IMR-90 (cell line): ENCODE measurements at regions not wholly inside any gene's neighbourhood (a gene's known extent, or its start where the extent isn't known, plus 50 kb on each side); places are given as distances from the start of the nearest gene placed in this dataset.

Experiments
- ATAC-seq: fragments of 200-7000 bp; cut with Tn5 transposase; 2 replicates; pipeline ENCODE4 v1.9.1; 2020; ENCODE audit warnings: low read depth, mild to moderate bottlenecking, moderate library complexity
- BruUV-seq: library from RNA; stranded (reverse); fragments of 400-500 nt; replicated peaks from 2 replicates; lab custom pipeline; 2021; lab: Mats Ljungman, UMichigan
- CTCF ChIA-PET: fragments of 300-600 bp; formaldehyde crosslinking; extraction: SDS; loops from one replicate; lab custom pipeline; 2021; ENCODE audit warnings: antibody characterized with exemption; lab: Yijun Ruan, JAX
- POLR2A ChIA-PET: fragments of 300-600 bp; sonication (Branson Sonifier 250); formaldehyde crosslinking; loops from one replicate; lab custom pipeline; 2022; ENCODE audit warnings: antibody characterized with exemption; ENCODE audit not compliant: unreplicated experiment; lab: Charles Lee
- DNase-seq: peaks from one replicate; pipeline ENCODE4 v3.0.0; 2013
- H2AFZ ChIP-seq: replicated peaks from 2 replicates; pipeline ENCODE3; 2013; ENCODE audit warnings: low read length, mild to moderate bottlenecking; ENCODE audit not compliant: poor library complexity
- H2AK5ac ChIP-seq: 2 replicates; pipeline ENCODE4 v1.6.1; 2013; ENCODE audit warnings: low read depth, low read length, inconsistent platforms
- H2AK9ac ChIP-seq: replicated peaks from 2 replicates; pipeline ENCODE3; 2013; ENCODE audit warnings: mild to moderate bottlenecking, low read depth, low read length, moderate library complexity; ENCODE audit not compliant: poor library complexity
- H2BK120ac ChIP-seq: 2 replicates; pipeline ENCODE4 v1.6.1; 2013; ENCODE audit warnings: low read depth, low read length, inconsistent platforms
- H2BK15ac ChIP-seq: 3 replicates; pipeline ENCODE4 v1.6.1; 2013; ENCODE audit warnings: low read depth, low read length, inconsistent platforms
- H2BK20ac ChIP-seq: 2 replicates; pipeline ENCODE4 v1.6.1; 2013; ENCODE audit warnings: low read depth, mild to moderate bottlenecking, inconsistent platforms, low read length, moderate library complexity
- H2BK5ac ChIP-seq: 2 replicates; pipeline ENCODE4 v1.6.1; 2013; ENCODE audit warnings: mild to moderate bottlenecking, low read depth, low read length, inconsistent platforms; ENCODE audit not compliant: poor library complexity, severe bottlenecking
- H3K14ac ChIP-seq: replicated peaks from 2 replicates; pipeline ENCODE4 v1.6.1; 2013; ENCODE audit warnings: low read depth, low read length, inconsistent platforms
- H3K18ac ChIP-seq: 2 replicates; pipeline ENCODE4 v1.6.1; 2013; ENCODE audit warnings: low read depth, low read length, control low read depth
- H3K23ac ChIP-seq: 2 replicates; pipeline ENCODE4 v1.6.1; 2013; ENCODE audit warnings: low read depth, low read length, inconsistent platforms
- H3K27ac ChIP-seq: 2 replicates; pipeline ENCODE4 v1.5.1; 2013; ENCODE audit warnings: mild to moderate bottlenecking, control low read depth, low read length; ENCODE audit not compliant: insufficient read depth
- H3K27me3 ChIP-seq: 2 replicates; pipeline ENCODE4 v1.6.1; 2013; ENCODE audit warnings: low read length; ENCODE audit not compliant: control insufficient read depth, insufficient read depth
- H3K36me3 ChIP-seq: 2 replicates; pipeline ENCODE4 v1.6.1; 2013; ENCODE audit warnings: low read length, mixed read lengths; ENCODE audit not compliant: control insufficient read depth, insufficient read depth
- H3K4ac ChIP-seq: 2 replicates; pipeline ENCODE4 v1.6.1; 2013; ENCODE audit warnings: low read depth, low read length, inconsistent platforms
- H3K4me1 ChIP-seq: 2 replicates; pipeline ENCODE4 v1.6.1; 2013; ENCODE audit warnings: low read length, mixed read lengths; ENCODE audit not compliant: control insufficient read depth, insufficient read depth
- H3K4me2 ChIP-seq: 2 replicates; pipeline ENCODE4 v1.6.1; 2013; ENCODE audit warnings: low read depth, mild to moderate bottlenecking, control low read depth, low read length, moderate library complexity
- H3K4me3 ChIP-seq: 2 replicates; pipeline ENCODE4 v1.5.1; 2013; ENCODE audit warnings: low read depth, mild to moderate bottlenecking, control low read depth, low read length, moderate library complexity; ENCODE audit not compliant: insufficient read depth
- H3K56ac ChIP-seq: 2 replicates; pipeline ENCODE4 v1.6.1; 2013; ENCODE audit warnings: low read length, inconsistent platforms; ENCODE audit not compliant: insufficient read depth; ENCODE audit errors: extremely low read depth
- H3K79me1 ChIP-seq, 2 experiments: 2 replicates each; pipeline ENCODE4 v1.6.1; 2013; ENCODE audit warnings: low read length in 2 of 2, inconsistent platforms in 1 of 2, low read depth in 1 of 2
- H3K9ac ChIP-seq: 2 replicates; pipeline ENCODE4 v1.6.1; 2013; ENCODE audit warnings: low read depth, low read length, control low read depth
- H3K9me1 ChIP-seq: 2 replicates; pipeline ENCODE4 v1.6.1; 2013; ENCODE audit warnings: low read length, inconsistent platforms; ENCODE audit not compliant: insufficient read depth
- H3K9me3 ChIP-seq: 2 replicates; pipeline ENCODE4 v1.6.1; 2013; ENCODE audit warnings: low read length; ENCODE audit not compliant: control insufficient read depth, insufficient read depth
- H4K20me1 ChIP-seq: 2 replicates; pipeline ENCODE4 v1.6.1; 2013; ENCODE audit warnings: low read length, inconsistent platforms; ENCODE audit not compliant: insufficient read depth
- H4K5ac ChIP-seq: 2 replicates; pipeline ENCODE4 v1.6.1; 2013; ENCODE audit warnings: mild to moderate bottlenecking, low read depth, low read length, control low read depth
- H4K8ac ChIP-seq, 2 experiments: 2 replicates each; pipeline ENCODE4 v1.6.1; 2013; ENCODE audit warnings: low read depth in 2 of 2, low read length in 2 of 2, control low read depth in 1 of 2, inconsistent platforms in 1 of 2
- H4K91ac ChIP-seq: 2 replicates; pipeline ENCODE4 v1.6.1; 2013; ENCODE audit warnings: low read depth, low read length, inconsistent platforms; ENCODE audit not compliant: insufficient read depth
- BHLHE40 ChIP-seq: fragments of 150-350 bp; IDR thresholded peaks from 2 replicates; pipeline ENCODE4 v1.6.1; 2016; ENCODE audit warnings: mild to moderate bottlenecking, low read depth, low read length
- CEBPB ChIP-seq: IDR thresholded peaks from 2 replicates; pipeline ENCODE4 v1.6.1; 2012; ENCODE audit warnings: low read depth, low read length, improper control_type of control experiment
- CTCF ChIP-seq: conservative IDR thresholded peaks from 2 replicates; pipeline ENCODE4 v1.5.1; 2012; ENCODE audit warnings: mild to moderate bottlenecking, low read depth, low read length, improper control_type of control experiment
- ELK1 ChIP-seq: fragments of 150-350 bp; IDR thresholded peaks from 2 replicates; pipeline ENCODE4 v1.6.1; 2016; ENCODE audit warnings: low read depth, mild to moderate bottlenecking, low read length, moderate library complexity, borderline replicate concordance
- FOS ChIP-seq: fragments of 150-350 bp; IDR thresholded peaks from 2 replicates; pipeline ENCODE4 v1.6.1; 2016; ENCODE audit warnings: low read depth, low read length
- MAFK ChIP-seq: IDR thresholded peaks from 2 replicates; pipeline ENCODE4 v1.6.1; 2012; ENCODE audit warnings: low read depth, low read length, improper control_type of control experiment
- MAZ ChIP-seq: IDR thresholded peaks from 2 replicates; pipeline ENCODE4 v1.6.1; 2012; ENCODE audit warnings: low read depth, mild to moderate bottlenecking, low read length, improper control_type of control experiment, moderate library complexity, borderline replicate concordance
- NFE2L2 ChIP-seq: fragments of 150-350 bp; IDR thresholded peaks from 2 replicates; pipeline ENCODE4 v1.6.1; 2016; ENCODE audit warnings: low read depth, mild to moderate bottlenecking, low read length
- POLR2A ChIP-seq: IDR thresholded peaks from 2 replicates; pipeline ENCODE4 v1.6.1; 2012; ENCODE audit warnings: mild to moderate bottlenecking, low read depth, low read length
- RAD21 ChIP-seq: IDR thresholded peaks from 2 replicates; pipeline ENCODE4 v1.6.1; 2012; ENCODE audit warnings: low read length, improper control_type of control experiment
- RCOR1 ChIP-seq: IDR thresholded peaks from 2 replicates; pipeline ENCODE4 v1.6.1; 2012; ENCODE audit warnings: mild to moderate bottlenecking, low read length, improper control_type of control experiment; ENCODE audit not compliant: insufficient replicate concordance
- RFX5 ChIP-seq: IDR thresholded peaks from 2 replicates; pipeline ENCODE4 v1.8.0; 2012; ENCODE audit warnings: low read depth, mild to moderate bottlenecking, low read length, moderate library complexity
- SMC3 ChIP-seq: fragments of 150-350 bp; IDR thresholded peaks from 2 replicates; pipeline ENCODE4 v1.6.1; 2016; ENCODE audit warnings: low read depth, mild to moderate bottlenecking, antibody characterized with exemption, low read length, moderate library complexity
- USF2 ChIP-seq: fragments of 150-350 bp; IDR thresholded peaks from 2 replicates; pipeline ENCODE4 v1.6.1; 2017; ENCODE audit warnings: mild to moderate bottlenecking, antibody characterized with exemption, low read length, low read depth
- WGBS, 2 experiments: methylation state at CpG; one replicate each; pipeline versions ENCODE4 v1.1.5 to v1.1.7; 2013; ENCODE audit warnings: missing lambda C conversion rate in 2 of 2; ENCODE audit not compliant: insufficient read length in 1 of 2; ENCODE audit errors: extremely low coverage in 2 of 2; 5-methylcytosine and 5-hydroxymethylcytosine counted together
- dilution Hi-C: fragments of 300-500 bp; cut with HindIII; formaldehyde crosslinking; loops from one replicate; pipeline ENCODE4 v1.14.3; 2018; ENCODE audit warnings: low sequenced_read_pairs; ENCODE audit not compliant: unreplicated experiment
- in situ Hi-C: fragments of 300-500 bp; cut with MboI; formaldehyde crosslinking; loops from 3 replicates; pipeline ENCODE4 v1.14.3; 2019; ENCODE audit warnings: low sequenced_read_pairs, inconsistent platforms, mixed read lengths
- intact Hi-C: fragments of 100-400 bp; cut with micrococcal nuclease; formaldehyde crosslinking; loops from 2 replicates; pipeline ENCODE4 v1.10.0; 2022

GRCh38 chr2:59850554-59850953 is 702.9 kb downstream of the BCL11A start:
- Histone ChIP-seq H2BK5ac (no peak overlapping the region), H2BK15ac (no peak overlapping the region), H3K4me3 (no peak overlapping the region), H2AFZ (no peak overlapping the region), H4K5ac (no peak overlapping the region), H3K4me2 (no peak overlapping the region), H2BK20ac (no peak overlapping the region), H2AK5ac (no peak overlapping the region), H3K4ac (no peak overlapping the region), H4K20me1 (no peaks in the 10 kb centered on the region), H2BK120ac (no peak overlapping the region), H3K23ac (no peak overlapping the region), H3K36me3 (no peaks in the 10 kb centered on the region), H3K18ac (no peak overlapping the region), H4K91ac (no peak overlapping the region), H3K4me1 (no peaks in the 10 kb centered on the region), H3K27me3 (no peaks in the 10 kb centered on the region), H3K79me1 (no peaks in the 10 kb centered on the region), H3K9me1 (no peaks in the 10 kb centered on the region), H2AK9ac (no peak overlapping the region), H4K8ac (no peak overlapping the region), H3K14ac (no peak overlapping the region), H3K9ac (no peak overlapping the region), H3K27ac (no peak overlapping the region), H3K56ac (no peak overlapping the region), H3K9me3 (no peaks in the 10 kb centered on the region)
- dilution Hi-C loops: no loop called here
- no peak for DNase-seq
- TF ChIP-seq SMC3 (no peak), FOS (no peak), CTCF (no peak), BHLHE40 (no peak), CEBPB (no peak), RFX5 (no peak), ELK1 (no peak), USF2 (no peak), RCOR1 (no peak), NFE2L2 (no peak), POLR2A (no peak), MAFK (no peak), MAZ (no peak), RAD21 (no peak)
- 38% methylated on average over 3 of the region's 6 CpGs; no CpG with 5 or more reads in 1 of the 2 experiments for WGBS, 2 experiments
- intact Hi-C loops: no loop called here
- in situ Hi-C loops: no loop called here
- POLR2A ChIA-PET: no interaction called here
- ATAC-seq: no peak
- no TSS peak for BruUV-seq
- CTCF ChIA-PET: no interaction called here
